CD4-positive, CD25-positive, alpha-beta regulatory T cell (primary cell): ENCODE measurements at regions not wholly inside any gene's neighbourhood (a gene's known extent, or its start where the extent isn't known, plus 50 kb on each side); places are given as distances from the start of the nearest gene placed in this dataset.

Source experiments
- ATAC-seq, 2 donors: fragments of 150-1000 bp; cut with Tn5 transposase; one replicate each; pipeline ENCODE4 v1.10.0; 2021; ENCODE audit warnings: low read depth in 2 of 2, moderate number of reproducible peaks in 2 of 2, moderate library complexity in 1 of 2
- DNase-seq, 3 donors: peaks; one replicate each; pipeline versions ENCODE4 v3.0.0 to v3.0.0-alpha.2; 2012 to 2022; ENCODE audit warnings: mixed read lengths in 1 of 3
- H3K27ac ChIP-seq: one replicate; pipeline ENCODE4 v1.7.0; 2013; ENCODE audit warnings: mild to moderate bottlenecking, low read length; ENCODE audit not compliant: insufficient read depth, poor library complexity, severe bottlenecking
- H3K27me3 ChIP-seq: one replicate; pipeline ENCODE4 v1.7.0; 2013; ENCODE audit warnings: low read length; ENCODE audit not compliant: control insufficient read depth, insufficient read depth
- H3K36me3 ChIP-seq: one replicate; pipeline ENCODE4 v1.7.0; 2013; ENCODE audit warnings: mild to moderate bottlenecking, low read length, moderate library complexity; ENCODE audit not compliant: control insufficient read depth, insufficient read depth
- H3K4me1 ChIP-seq: 2 replicates; pipeline ENCODE4 v1.7.0; 2013; ENCODE audit warnings: mild to moderate bottlenecking, low read length; ENCODE audit not compliant: insufficient read depth, control insufficient read depth, poor library complexity, severe bottlenecking
- H3K4me3 ChIP-seq: one replicate; pipeline ENCODE4 v1.7.0; 2013; ENCODE audit warnings: low read depth, mild to moderate bottlenecking, low read length, moderate library complexity
- H3K9me3 ChIP-seq, 2 experiments: 1 replicate in 1 of 2; 2 replicates in 1 of 2; pipeline ENCODE4 v1.7.0; 2013; ENCODE audit warnings: low read length in 2 of 2, mild to moderate bottlenecking in 1 of 2, moderate library complexity in 1 of 2; ENCODE audit not compliant: control insufficient read depth in 2 of 2
- H3K27ac Mint-ChIP-seq, 3 donors: one replicate each; pipeline ENCODE4 v1.8.0; 2020 to 2022; ENCODE audit warnings: mild to moderate bottlenecking in 3 of 3, mixed read lengths in 3 of 3, moderate library complexity in 2 of 3
- H3K27me3 Mint-ChIP-seq: one replicate; pipeline ENCODE4 v1.8.0; 2022; ENCODE audit warnings: mild to moderate bottlenecking, mixed read lengths
- H3K36me3 Mint-ChIP-seq: one replicate; pipeline ENCODE4 v1.8.0; 2020; ENCODE audit warnings: mixed read lengths
- H3K4me1 Mint-ChIP-seq, 4 donors: one replicate each; pipeline ENCODE4 v1.8.0; 2020 to 2022; ENCODE audit warnings: mixed read lengths in 4 of 4, mild to moderate bottlenecking in 1 of 4
- H3K4me3 Mint-ChIP-seq, 4 donors: one replicate each; pipeline ENCODE4 v1.8.0; 2020 to 2022; ENCODE audit warnings: mild to moderate bottlenecking in 4 of 4, mixed read lengths in 4 of 4, moderate library complexity in 3 of 4
- H3K9me3 Mint-ChIP-seq, 7 donors: one replicate each; pipeline ENCODE4 v1.8.0; 2020 to 2022; ENCODE audit warnings: mixed read lengths in 7 of 7, mild to moderate bottlenecking in 3 of 7, moderate library complexity in 2 of 7

DNA sequence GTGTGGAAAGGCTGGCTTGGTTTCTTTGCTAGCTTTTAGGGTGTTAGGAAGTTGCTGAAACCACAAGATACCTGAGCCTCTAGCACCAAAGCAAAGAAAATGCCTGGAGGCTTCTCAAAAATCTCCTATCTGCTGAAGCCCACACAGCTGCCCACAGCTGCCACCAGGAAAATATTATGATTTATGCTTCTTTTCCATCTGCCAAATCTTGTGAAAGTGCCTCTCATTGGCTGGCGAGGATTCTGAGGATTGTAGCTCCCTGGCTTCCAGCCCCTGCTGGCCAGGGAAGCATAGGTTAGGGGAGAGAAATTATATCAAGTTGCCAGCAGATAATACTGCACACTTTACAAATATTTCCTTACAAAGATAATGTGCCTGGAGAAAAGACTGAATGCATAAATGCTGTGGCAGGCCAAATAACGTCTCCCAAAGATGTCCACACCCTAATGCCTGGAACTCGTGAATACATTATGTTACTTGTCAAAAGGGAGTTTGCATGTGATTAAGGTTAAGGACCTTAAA, 98.4 kb downstream of the MRPL14 start:
- H3K9me3 Mint-ChIP-seq: no peaks in the 10 kb centered on the region
- H3K4me3 Mint-ChIP-seq: no peak overlapping the region
- H3K36me3 Mint-ChIP-seq: no peaks in the 10 kb centered on the region
- no peaks in the 10 kb centered on the region for H3K36me3 ChIP-seq
- H3K27ac ChIP-seq: no peak overlapping the region
- H3K9me3 ChIP-seq: no peaks in the 10 kb centered on the region
- no peak overlapping the region for H3K4me3 ChIP-seq
- H3K27me3 Mint-ChIP-seq: peaks cover 19% of the 10 kb centered on the region
- no peaks in the 10 kb centered on the region for H3K4me1 Mint-ChIP-seq
- no peaks in the 10 kb centered on the region for H3K4me1 ChIP-seq
- DNase-seq: no peak
- H3K27me3 ChIP-seq: no peaks in the 10 kb centered on the region
- no peak for ATAC-seq
- no peak overlapping the region for H3K27ac Mint-ChIP-seq

DNA sequence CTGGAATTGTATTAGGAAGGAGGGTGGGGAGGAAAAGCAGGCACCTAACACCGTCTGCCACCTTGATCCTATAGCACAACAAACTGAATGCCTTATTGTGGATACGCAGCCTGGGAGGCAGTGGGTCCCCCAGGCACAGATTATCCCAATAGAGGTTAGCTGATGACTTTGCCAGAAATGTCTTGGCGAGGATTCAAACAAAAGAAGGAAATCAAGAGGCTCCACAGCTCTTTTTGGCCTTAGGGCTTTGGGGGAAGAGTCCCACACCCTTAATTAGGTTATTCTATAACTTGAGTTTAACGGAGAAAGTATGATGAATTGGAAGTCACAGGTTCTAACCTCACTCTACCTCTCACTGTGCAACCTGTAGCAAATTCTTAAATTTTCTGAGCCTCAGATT, 102.0 kb downstream of the MRPL14 start:
- H3K4me1 Mint-ChIP-seq: no peaks in the 10 kb centered on the region
- ATAC-seq: no peak
- Histone ChIP-seq H3K27me3 (no peaks in the 10 kb centered on the region), H3K4me3 (no peak overlapping the region), H3K27ac (no peak overlapping the region), H3K9me3 (no peaks in the 10 kb centered on the region), H3K4me1 (no peaks in the 10 kb centered on the region), H3K36me3 (no peaks in the 10 kb centered on the region)
- peaks cover 15% of the 10 kb centered on the region for H3K27me3 Mint-ChIP-seq
- peaks cover 0 to 2% (median 0%) of the 10 kb centered on the region in 7 donors for H3K9me3 Mint-ChIP-seq
- H3K4me3 Mint-ChIP-seq: no peak overlapping the region
- no peaks in the 10 kb centered on the region for H3K36me3 Mint-ChIP-seq
- DNase-seq: no peak
- no peak overlapping the region for H3K27ac Mint-ChIP-seq

DNA sequence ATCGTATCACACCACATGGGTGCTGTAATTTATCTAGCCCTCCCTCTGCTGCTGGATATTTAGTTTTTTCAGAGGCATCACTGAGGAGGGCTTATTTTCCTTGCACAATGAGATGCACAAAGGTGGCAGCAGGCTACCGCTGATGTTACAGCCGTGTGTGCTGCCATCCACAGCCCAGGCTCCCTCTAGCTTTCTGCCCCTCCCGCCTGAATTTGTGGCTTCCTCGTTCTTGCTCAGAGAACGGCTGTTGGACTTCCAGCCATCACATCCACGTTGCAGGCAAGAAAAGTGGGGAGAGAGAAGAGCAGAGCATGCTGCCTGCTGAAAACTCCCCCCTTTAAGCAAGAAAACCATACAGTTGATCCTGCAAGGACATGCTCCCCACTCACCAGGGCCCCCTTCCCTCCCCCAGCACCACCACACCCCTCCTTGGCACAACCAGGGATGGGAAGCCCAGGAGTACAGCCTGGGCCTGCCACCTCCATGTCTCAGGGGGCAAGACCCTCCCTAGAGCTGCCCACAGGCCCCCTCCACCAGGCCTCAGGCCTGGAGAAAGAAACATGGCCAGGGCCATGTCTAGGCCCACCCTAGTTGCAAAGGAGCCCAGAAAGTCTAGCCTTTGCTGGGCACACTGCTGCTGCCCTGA, 102.6 kb downstream of the MRPL14 start:
- H3K36me3 ChIP-seq: no peaks in the 10 kb centered on the region
- H3K27ac ChIP-seq: no peak overlapping the region
- H3K9me3 ChIP-seq: no peaks in the 10 kb centered on the region
- ATAC-seq (no peak), DNase-seq (no peak)
- Mint-ChIP-seq H3K4me3 (no peak overlapping the region), H3K27ac (no peak overlapping the region), H3K9me3 (peaks cover 0 to 2% (median 0%) of the 10 kb centered on the region in 7 donors), H3K27me3 (peaks cover 15% of the 10 kb centered on the region), H3K36me3 (no peaks in the 10 kb centered on the region), H3K4me1 (no peaks in the 10 kb centered on the region)
- H3K27me3 ChIP-seq: no peaks in the 10 kb centered on the region
- H3K4me3 ChIP-seq: no peak overlapping the region
- H3K4me1 ChIP-seq: no peaks in the 10 kb centered on the region

DNA sequence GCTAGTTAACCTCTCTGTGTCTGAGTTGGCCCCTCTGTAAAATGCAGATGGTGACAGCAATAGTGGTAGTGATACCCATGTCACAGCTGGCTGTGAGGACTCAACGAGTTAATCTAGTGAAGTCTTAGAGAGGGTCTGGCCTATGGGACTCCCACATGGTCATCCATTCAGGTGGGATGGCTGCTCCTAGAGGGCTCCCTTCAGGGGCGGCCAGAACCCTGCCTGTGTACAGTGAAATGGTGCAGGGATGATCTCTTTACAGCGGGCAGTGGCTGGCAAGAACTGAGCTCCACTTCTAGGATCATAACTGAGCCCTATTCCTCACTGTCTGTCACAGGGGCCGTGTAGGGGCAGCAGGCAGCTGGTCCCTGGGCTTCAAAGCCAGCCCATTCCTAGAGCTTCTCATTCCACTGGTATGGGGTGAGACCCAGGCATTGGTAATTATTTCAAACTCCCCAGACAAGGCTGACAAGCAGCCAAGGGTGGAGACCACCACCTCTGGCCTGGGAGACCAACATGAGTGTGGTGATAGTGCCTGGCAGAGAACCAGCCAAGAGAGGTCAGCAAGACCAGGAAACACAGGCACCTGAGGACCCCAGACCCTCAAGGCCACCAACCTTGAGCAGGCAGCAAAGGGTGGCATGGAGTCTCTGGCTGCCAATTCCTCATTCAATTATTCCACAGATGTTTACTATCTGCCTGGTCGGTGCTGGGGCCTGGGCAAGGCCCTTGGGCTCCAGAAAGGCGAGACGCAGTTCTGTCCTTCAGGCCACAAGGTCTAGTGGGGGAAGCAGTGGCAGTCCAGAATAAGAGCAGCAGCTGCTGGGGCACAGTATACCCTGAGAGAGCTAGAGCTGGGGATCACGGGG, 103.4 kb downstream of the MRPL14 start:
- Histone ChIP-seq H3K9me3 (no peaks in the 10 kb centered on the region), H3K27me3 (peaks cover 3% of the 10 kb centered on the region), H3K36me3 (no peaks in the 10 kb centered on the region), H3K4me3 (no peak overlapping the region), H3K4me1 (no peaks in the 10 kb centered on the region), H3K27ac (no peak overlapping the region)
- DNase-seq (no peak), ATAC-seq (no peak)
- Mint-ChIP-seq H3K27ac (no peak overlapping the region), H3K27me3 (peaks cover 15% of the 10 kb centered on the region), H3K4me1 (no peaks in the 10 kb centered on the region), H3K36me3 (no peaks in the 10 kb centered on the region), H3K4me3 (no peak overlapping the region), H3K9me3 (peaks cover 0 to 2% (median 0%) of the 10 kb centered on the region in 7 donors)

DNA sequence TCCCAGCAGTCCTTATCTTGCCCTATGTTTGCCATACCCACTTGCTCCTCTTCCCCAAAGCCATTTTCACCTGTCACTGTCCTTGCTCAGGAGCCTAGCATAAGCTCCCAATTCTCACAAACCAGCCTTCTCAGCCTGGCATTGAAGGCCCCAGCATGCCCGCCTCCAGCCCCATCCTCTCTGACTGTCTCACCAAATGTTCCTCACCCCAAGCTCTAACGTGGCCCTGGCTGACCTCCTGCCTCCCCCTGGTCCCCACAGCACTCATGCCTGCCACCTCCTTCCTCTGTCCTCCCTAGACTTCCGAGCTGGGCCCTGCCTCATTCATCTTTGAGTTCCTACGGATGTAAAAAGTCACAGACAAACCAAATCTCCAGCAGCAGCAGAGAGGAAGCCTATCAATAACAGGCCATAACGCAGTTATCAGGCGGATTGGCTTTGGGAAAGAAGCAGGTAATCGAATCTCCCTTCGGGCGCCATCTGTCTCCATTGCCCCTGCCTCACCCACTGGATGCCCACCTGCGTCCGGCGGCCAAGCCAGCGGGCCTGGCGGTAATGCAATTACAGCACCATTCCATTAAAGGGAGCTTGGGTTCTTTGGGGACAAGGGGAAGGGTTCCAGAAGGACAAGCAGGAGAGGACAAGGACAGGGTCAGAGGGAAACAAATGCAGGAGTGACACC, 104.4 kb downstream of the MRPL14 start:
- H3K27ac ChIP-seq: no peak overlapping the region
- DNase-seq (no peak), ATAC-seq (no peak)
- H3K27ac Mint-ChIP-seq: peak overlapping the region in 1 of 3 donors; percentile 1
- H3K4me1 Mint-ChIP-seq: no peaks in the 10 kb centered on the region
- no peaks in the 10 kb centered on the region for H3K4me1 ChIP-seq
- H3K4me3 Mint-ChIP-seq: no peak overlapping the region
- H3K27me3 Mint-ChIP-seq: peaks cover 15% of the 10 kb centered on the region
- H3K4me3 ChIP-seq: no peak overlapping the region
- no peaks in the 10 kb centered on the region for H3K36me3 ChIP-seq
- H3K9me3 Mint-ChIP-seq: peaks cover 0 to 2% (median 0%) of the 10 kb centered on the region in 7 donors
- H3K27me3 ChIP-seq: peaks cover 3% of the 10 kb centered on the region
- no peaks in the 10 kb centered on the region for H3K9me3 ChIP-seq
- no peaks in the 10 kb centered on the region for H3K36me3 Mint-ChIP-seq

DNA sequence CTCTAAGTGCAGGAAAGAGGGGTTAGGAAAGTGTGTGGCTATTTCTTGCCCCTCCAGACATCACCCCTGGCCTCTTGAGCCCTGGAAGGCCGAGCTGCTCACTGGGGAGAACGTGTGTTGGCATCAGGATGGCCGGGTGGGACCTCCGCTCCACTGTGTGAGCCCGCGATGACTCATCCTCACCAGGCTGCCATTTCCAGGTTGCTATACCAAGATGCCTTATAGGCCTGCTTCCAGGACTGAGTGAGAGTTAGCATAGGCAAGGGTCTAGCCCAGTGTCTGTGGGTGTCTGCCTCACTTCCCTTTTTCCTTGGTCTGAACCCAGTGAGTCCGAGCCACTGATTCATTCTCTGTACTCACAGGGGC, 105.0 kb downstream of the MRPL14 start:
- no peaks in the 10 kb centered on the region for H3K36me3 Mint-ChIP-seq
- H3K9me3 Mint-ChIP-seq: peaks cover 0 to 2% (median 0%) of the 10 kb centered on the region in 7 donors
- no peaks in the 10 kb centered on the region for H3K4me1 Mint-ChIP-seq
- DNase-seq: no peak
- Histone ChIP-seq H3K9me3 (no peaks in the 10 kb centered on the region), H3K27me3 (peaks cover 3% of the 10 kb centered on the region), H3K36me3 (no peaks in the 10 kb centered on the region), H3K27ac (no peak overlapping the region), H3K4me1 (no peaks in the 10 kb centered on the region), H3K4me3 (no peak overlapping the region)
- H3K27ac Mint-ChIP-seq: no peak overlapping the region
- no peak overlapping the region for H3K4me3 Mint-ChIP-seq
- H3K27me3 Mint-ChIP-seq: peaks cover 11% of the 10 kb centered on the region
- no peak for ATAC-seq

DNA sequence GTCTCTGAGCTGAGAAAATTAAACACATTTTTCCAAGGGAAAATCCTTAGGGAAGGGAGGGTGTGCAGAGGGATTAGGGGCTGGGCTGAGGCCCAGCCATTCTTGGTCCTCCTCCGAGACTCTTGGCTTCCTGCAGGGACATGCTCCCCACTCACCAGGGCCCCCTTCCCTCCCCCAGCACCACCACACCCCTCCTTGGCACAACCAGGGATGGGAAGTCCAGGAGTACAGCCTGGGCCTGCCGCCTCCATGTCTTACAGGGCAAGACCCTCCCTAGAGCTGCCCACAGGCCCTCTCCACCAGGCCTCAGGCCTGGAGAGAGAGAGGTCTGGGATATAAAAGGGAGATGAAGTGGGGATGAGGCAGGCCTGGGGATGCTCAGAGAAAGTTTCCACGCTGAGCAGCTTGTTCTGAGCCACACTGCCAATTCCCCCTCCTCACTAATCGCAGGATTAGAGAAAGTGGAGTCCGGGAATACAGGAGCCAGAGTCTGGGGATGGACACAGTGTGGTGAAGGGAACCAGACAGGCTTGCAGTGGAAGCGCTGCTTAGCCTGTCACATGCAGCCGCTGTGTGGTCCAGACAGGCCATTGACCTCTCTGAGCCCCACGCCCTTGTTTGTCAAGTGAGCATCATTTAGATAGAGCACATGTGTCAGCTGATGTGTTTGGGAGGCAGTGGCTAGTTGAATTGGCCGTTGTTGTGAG, 105.5 kb downstream of the MRPL14 start:
- no peak overlapping the region for H3K4me3 Mint-ChIP-seq
- Histone ChIP-seq H3K27me3 (peaks cover 3% of the 10 kb centered on the region), H3K4me3 (no peak overlapping the region), H3K4me1 (no peaks in the 10 kb centered on the region), H3K27ac (no peak overlapping the region), H3K36me3 (no peaks in the 10 kb centered on the region), H3K9me3 (no peaks in the 10 kb centered on the region)
- no peak overlapping the region for H3K27ac Mint-ChIP-seq
- H3K27me3 Mint-ChIP-seq: peaks cover 11% of the 10 kb centered on the region
- no peaks in the 10 kb centered on the region for H3K4me1 Mint-ChIP-seq
- no peak for DNase-seq
- no peak for ATAC-seq
- no peaks in the 10 kb centered on the region for H3K36me3 Mint-ChIP-seq
- peaks cover 0 to 2% (median 0%) of the 10 kb centered on the region in 7 donors for H3K9me3 Mint-ChIP-seq
